MCF 10A (cell line): ENCODE measurements at regions not wholly inside any gene's neighbourhood (a gene's known extent, or its start where the extent isn't known, plus 50 kb on each side); places are given as distances from the start of the nearest gene placed in this dataset.

Experiments used
- BruUV-seq: library from RNA; stranded (reverse); fragments of 400-500 nt; replicated peaks from 2 replicates; lab custom pipeline; 2021; lab: Mats Ljungman, UMichigan
- CTCF ChIA-PET: fragments of 300-600 bp; sonication (Branson Sonifier 250); formaldehyde crosslinking; extraction: SDS; loops from one replicate; lab custom pipeline; 2021; ENCODE audit warnings: antibody characterized with exemption, inconsistent platforms; lab: Yijun Ruan, JAX
- POLR2A ChIA-PET: fragments of 300-600, 350-650 bp; sonication (Branson Sonifier 250); formaldehyde crosslinking; extraction: SDS; loops from one replicate; lab custom pipeline; 2020; ENCODE audit warnings: antibody characterized with exemption, inconsistent platforms; lab: Yijun Ruan, JAX
- DNase-seq: peaks from one replicate; pipeline ENCODE4 v3.0.0-alpha.2; 2018; ENCODE audit not compliant: unreplicated experiment
- H3K27ac Mint-ChIP-seq: one replicate; pipeline ENCODE4 v1.8.0; 2022; ENCODE audit warnings: mild to moderate bottlenecking, low read depth, mixed read lengths; ENCODE audit not compliant: unreplicated experiment
- H3K27me3 Mint-ChIP-seq: one replicate; pipeline ENCODE4 v1.8.0; 2022; ENCODE audit warnings: mixed read lengths; ENCODE audit not compliant: insufficient read depth, unreplicated experiment
- H3K36me3 Mint-ChIP-seq: one replicate; pipeline ENCODE4 v1.8.0; 2022; ENCODE audit warnings: mild to moderate bottlenecking, moderate library complexity, mixed read lengths; ENCODE audit not compliant: insufficient read depth, unreplicated experiment
- H3K4me1 Mint-ChIP-seq: one replicate; pipeline ENCODE4 v1.8.0; 2022; ENCODE audit warnings: mixed read lengths; ENCODE audit not compliant: insufficient read depth, unreplicated experiment
- H3K4me3 Mint-ChIP-seq: one replicate; pipeline ENCODE4 v1.8.0; 2022; ENCODE audit warnings: mild to moderate bottlenecking, moderate library complexity, mixed read lengths; ENCODE audit not compliant: unreplicated experiment
- H3K9me3 Mint-ChIP-seq: one replicate; pipeline ENCODE4 v1.8.0; 2022; ENCODE audit warnings: mixed read lengths; ENCODE audit not compliant: unreplicated experiment
- intact Hi-C: fragments of 100-400 bp; cut with micrococcal nuclease; formaldehyde crosslinking; loops from 2 replicates; pipeline ENCODE4 v1.14.1; 2022
- TF ChIP-seq, protein P1 (sequence below): fragments of 200-600 bp; IDR thresholded peaks from one replicate; pipeline ENCODE4 v1.8.0; 2022; ENCODE audit warnings: antibody characterized with exemption, mild to moderate bottlenecking; ENCODE audit not compliant: unreplicated experiment

DNA sequence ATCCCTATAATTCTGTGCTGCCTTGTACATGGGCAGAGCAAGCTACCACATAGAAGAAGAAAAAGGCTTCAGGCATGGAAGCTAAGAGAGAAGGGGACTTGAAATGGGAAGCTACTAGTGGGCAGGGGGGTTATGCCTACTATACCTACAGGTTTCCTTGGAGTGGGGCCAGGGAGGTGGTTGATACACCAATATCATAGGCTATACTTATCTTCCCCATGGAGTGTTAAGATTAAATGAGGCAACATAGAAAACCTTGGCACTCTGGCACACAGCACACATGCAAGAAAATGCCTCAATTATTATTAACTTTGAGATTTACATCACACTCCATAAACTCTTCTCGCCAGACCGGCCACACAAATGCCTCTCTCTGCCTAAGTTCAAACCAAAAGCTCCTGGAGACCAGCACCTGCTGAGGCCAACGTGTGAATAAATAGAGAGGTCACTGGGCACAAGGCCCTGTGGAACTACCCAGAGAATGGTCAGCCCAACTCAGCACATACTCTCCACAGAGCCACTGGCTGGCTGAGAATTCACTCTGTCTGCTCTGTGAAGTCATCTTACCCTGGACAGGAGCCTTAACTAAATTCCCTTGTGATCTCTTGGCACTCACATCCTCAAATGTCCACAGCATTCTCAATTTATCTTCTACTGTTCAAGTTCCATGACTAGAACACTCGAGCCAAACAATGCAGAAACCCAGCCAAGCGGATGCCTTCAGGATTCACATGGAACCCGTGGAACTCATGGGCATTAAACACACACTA is 498.7 kb downstream of the BCL11A start:
- Mint-ChIP-seq H3K27me3 (no peaks in the 10 kb centered on the region), H3K27ac (no peak overlapping the region), H3K36me3 (no peaks in the 10 kb centered on the region), H3K4me1 (no peaks in the 10 kb centered on the region), H3K4me3 (no peak overlapping the region), H3K9me3 (no peaks in the 10 kb centered on the region)
- ChIA-PET CTCF (interaction anchor here (0.7 to 0.8 kb wide), 2 partner anchors 26 to 558 kb away, joined by 3 read pairs; no protein-coding TSS in a partner anchor), POLR2A (interaction anchor here (0.6 to 1.9 kb wide), 2 partner anchors 24 to 446 kb away, joined by 3 to 5 read pairs; no protein-coding TSS in a partner anchor)
- intact Hi-C loops: no loop called here
- BruUV-seq: no TSS peak
- TF ChIP-seq, protein P1, sequence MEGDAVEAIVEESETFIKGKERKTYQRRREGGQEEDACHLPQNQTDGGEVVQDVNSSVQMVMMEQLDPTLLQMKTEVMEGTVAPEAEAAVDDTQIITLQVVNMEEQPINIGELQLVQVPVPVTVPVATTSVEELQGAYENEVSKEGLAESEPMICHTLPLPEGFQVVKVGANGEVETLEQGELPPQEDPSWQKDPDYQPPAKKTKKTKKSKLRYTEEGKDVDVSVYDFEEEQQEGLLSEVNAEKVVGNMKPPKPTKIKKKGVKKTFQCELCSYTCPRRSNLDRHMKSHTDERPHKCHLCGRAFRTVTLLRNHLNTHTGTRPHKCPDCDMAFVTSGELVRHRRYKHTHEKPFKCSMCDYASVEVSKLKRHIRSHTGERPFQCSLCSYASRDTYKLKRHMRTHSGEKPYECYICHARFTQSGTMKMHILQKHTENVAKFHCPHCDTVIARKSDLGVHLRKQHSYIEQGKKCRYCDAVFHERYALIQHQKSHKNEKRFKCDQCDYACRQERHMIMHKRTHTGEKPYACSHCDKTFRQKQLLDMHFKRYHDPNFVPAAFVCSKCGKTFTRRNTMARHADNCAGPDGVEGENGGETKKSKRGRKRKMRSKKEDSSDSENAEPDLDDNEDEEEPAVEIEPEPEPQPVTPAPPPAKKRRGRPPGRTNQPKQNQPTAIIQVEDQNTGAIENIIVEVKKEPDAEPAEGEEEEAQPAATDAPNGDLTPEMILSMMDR: no peak
- no peak for DNase-seq

DNA sequence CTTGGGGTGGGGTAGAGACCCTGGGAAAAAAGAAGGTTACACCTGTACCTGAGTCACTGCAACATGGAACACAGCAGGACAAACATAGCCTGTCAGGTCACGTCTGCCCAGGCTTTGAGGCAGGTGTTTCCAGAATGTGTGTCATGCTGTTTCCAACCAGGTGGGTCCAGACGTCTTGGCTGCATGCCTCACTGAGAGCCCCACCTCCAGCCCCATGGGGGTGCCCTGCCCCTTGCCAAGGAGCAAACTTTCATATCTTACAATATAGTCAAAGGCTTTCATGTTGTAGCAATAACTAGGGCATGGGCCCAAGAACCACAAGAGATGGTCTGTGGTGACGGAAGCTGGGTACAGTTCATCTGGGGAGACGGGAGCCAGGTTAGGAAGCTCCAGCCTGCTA is 499.7 kb downstream of the BCL11A start:
- H3K9me3 Mint-ChIP-seq: no peaks in the 10 kb centered on the region

DNA sequence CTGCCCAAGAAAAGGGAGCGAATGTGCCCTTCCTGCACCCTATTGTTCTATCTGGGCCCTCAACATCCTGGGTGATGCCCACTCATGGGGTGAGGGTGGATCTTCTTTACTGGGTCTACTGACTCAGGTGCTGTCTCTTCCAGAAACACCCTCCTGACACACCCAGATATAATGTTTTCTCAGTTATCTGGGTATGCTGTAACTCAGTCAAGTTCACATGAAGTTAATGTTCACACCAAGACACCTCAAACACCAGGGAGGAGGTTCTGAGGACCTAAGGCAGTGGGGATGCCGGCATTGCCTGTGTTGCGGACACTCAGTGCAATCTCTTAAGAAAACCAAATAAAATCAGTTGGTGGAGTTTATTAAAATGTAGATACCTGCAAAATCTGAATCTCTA is 500.9 kb downstream of the BCL11A start:
- ChIA-PET CTCF (no interaction called here), POLR2A (no interaction called here)
- no peaks in the 10 kb centered on the region for H3K9me3 Mint-ChIP-seq
- no peaks in the 10 kb centered on the region for H3K36me3 Mint-ChIP-seq
- no peak overlapping the region for H3K27ac Mint-ChIP-seq
- intact Hi-C loops: no loop called here
- no peaks in the 10 kb centered on the region for H3K27me3 Mint-ChIP-seq
- H3K4me3 Mint-ChIP-seq: no peak overlapping the region
- no peak for DNase-seq
- no TSS peak for BruUV-seq
- H3K4me1 Mint-ChIP-seq: no peaks in the 10 kb centered on the region
- TF ChIP-seq, protein P1: no peak

More for the DNA sequence above, 499.7 kb downstream of the BCL11A start:
- Mint-ChIP-seq H3K4me1 (no peaks in the 10 kb centered on the region), H3K36me3 (no peaks in the 10 kb centered on the region), H3K4me3 (no peak overlapping the region), H3K27ac (no peak overlapping the region), H3K27me3 (no peaks in the 10 kb centered on the region)
- CTCF ChIA-PET: interaction anchor here (0.7 to 0.8 kb wide), 2 partner anchors 27 to 557 kb away, joined by 3 read pairs; no protein-coding TSS in a partner anchor
- BruUV-seq: no TSS peak
- POLR2A ChIA-PET: interaction anchor here (1.9 kb wide), 1 partner anchor 447 kb away, joined by 5 read pairs; no protein-coding TSS in a partner anchor
- TF ChIP-seq, protein P1: no peak
- intact Hi-C loops: no loop called here
- DNase-seq: peak; percentile 75

GRCh38 chr2:60051991-60052390 is 501.5 kb downstream of the BCL11A start:
- no peaks in the 10 kb centered on the region for H3K36me3 Mint-ChIP-seq
- no peaks in the 10 kb centered on the region for H3K9me3 Mint-ChIP-seq
- TF ChIP-seq, protein P1: no peak
- intact Hi-C loops: no loop called here
- no TSS peak for BruUV-seq
- POLR2A ChIA-PET: no interaction called here
- no peak overlapping the region for H3K4me3 Mint-ChIP-seq
- CTCF ChIA-PET: no interaction called here
- no peaks in the 10 kb centered on the region for H3K4me1 Mint-ChIP-seq
- DNase-seq: no peak
- no peaks in the 10 kb centered on the region for H3K27me3 Mint-ChIP-seq
- no peak overlapping the region for H3K27ac Mint-ChIP-seq
